ENCODE measurements at regions not wholly inside any gene's neighbourhood (a gene's known extent, or its start where the extent isn't known, plus 50 kb on each side); places are given as distances from the start of the nearest gene placed in this dataset.

- no peaks in the 10 kb centered on the region for H3K79me2 ChIP-seq (ENCODE audit: insufficient read depth, low read length)
- ChIA-PET POLR2A (no interaction called here), CTCF (no interaction called here), RAD21 (ENCODE audit: low non-redundant PET in 1 of 2, low total read pairs in 2 of 2, uncharacterized antibody in 2 of 2, unreplicated experiment in 2 of 2) (no interaction called here)
- no peaks in the 10 kb centered on the region for H3K9me2 ChIP-seq (ENCODE audit: insufficient read depth)
- H3K27ac ChIP-seq (ENCODE audit: low read depth, low read length), result no peak overlapping the region
- ATAC-seq, result no peak
- no peaks in the 10 kb centered on the region for H3K36me3 ChIP-seq (ENCODE audit: control insufficient read depth in 1 of 2, insufficient read depth in 2 of 2, low read length in 2 of 2)
- H3K4me1 ChIP-seq (ENCODE audit: control insufficient read depth in 1 of 2, insufficient read depth in 2 of 2, low read length in 2 of 2), result no peaks in the 10 kb centered on the region
- H3K9ac ChIP-seq (ENCODE audit: low read length), result no peak overlapping the region
- DNase-seq (ENCODE audit: low read depth, low spot score), result no peak
- no peaks in the 10 kb centered on the region for H3K27me3 ChIP-seq (ENCODE audit: insufficient read depth, low read length)
- H2AFZ ChIP-seq (ENCODE audit: low read depth, low read length, poor library complexity, severe bottlenecking), result no peak overlapping the region
- BruUV-seq (replicated peaks), result no TSS peak
- H3K4me2 ChIP-seq (ENCODE audit: low read length), result no peak overlapping the region
- H3K4me3 ChIP-seq (replicated peaks in 1 of 2; ENCODE audit: low read depth in 1 of 2, low read length in 2 of 2), result no peak overlapping the region
- H4K20me1 ChIP-seq (ENCODE audit: insufficient read depth), result no peaks in the 10 kb centered on the region
- TF ChIP-seq ZFX (IDR thresholded peaks at IDR 0.05) (no peak), JUND (IDR thresholded peaks at IDR 0.05) (no peak), POLR2A (IDR thresholded peaks at IDR 0.05; ENCODE audit: borderline replicate concordance, extremely low read depth, insufficient read depth, insufficient read length) (no peak), ATF3 (IDR thresholded peaks at IDR 0.05) (no peak), CEBPB (IDR thresholded peaks at IDR 0.05; ENCODE audit: low read depth) (no peak), SIN3A (IDR thresholded peaks at IDR 0.05; ENCODE audit: low read depth) (no peak), SP1 (IDR thresholded peaks at IDR 0.05; ENCODE audit: low read depth) (no peak), EGR1 (IDR thresholded peaks at IDR 0.05; ENCODE audit: low read depth) (no peak), YY1 (IDR thresholded peaks at IDR 0.05; ENCODE audit: extremely low read depth, insufficient replicate concordance, low read depth, low read length) (no peak), MAX (IDR thresholded peaks at IDR 0.05) (no peak), ELF1 (IDR thresholded peaks at IDR 0.05; ENCODE audit: borderline replicate concordance, low read depth) (no peak), CTCF (IDR thresholded peaks at IDR 0.05 in 2 of 3, conservative IDR thresholded peaks at IDR 0.05 in 1 of 3; ENCODE audit: borderline replicate concordance in 1 of 3, insufficient read depth in 1 of 3, low read depth in 2 of 3, low read length in 2 of 3) (no peak), ZBTB33 (IDR thresholded peaks at IDR 0.05; ENCODE audit: extremely low read depth, insufficient replicate concordance, low read length) (no peak)
- H3K9me3 ChIP-seq (ENCODE audit: control insufficient read depth in 1 of 2, insufficient read depth in 1 of 2, low read depth in 1 of 2, low read length in 2 of 2), result no peaks in the 10 kb centered on the region
- intact Hi-C loops (cut with micrococcal nuclease), result no loop called here
These were observed 144.9 kb upstream of the AHR start for GRCh38 chr7:17153536-17153935.

Measured in HCT116 (cell line).